ENCODE measurements at regions not wholly inside any gene's neighbourhood (a gene's known extent, or its start where the extent isn't known, plus 50 kb on each side); places are given as distances from the start of the nearest gene placed in this dataset.
A peak's percentile ranks its signal among the peaks of the same experiment; 100 is the strongest.

GRCh38 chr10:55491712-55492111 is 690.7 kb upstream of the PCDH15 start:
- H3K27ac ChIP-seq (replicated peaks in 1 of 4) = no peak overlapping the region
- intact Hi-C loops (cut with DNase I) = no loop called here
- no peaks in the 10 kb centered on the region for H3K4me1 ChIP-seq
- no peaks in the 10 kb centered on the region for H3K9me3 ChIP-seq
- TF ChIP-seq CTCF (IDR thresholded peaks at IDR 0.05) = no peak
- TF ChIP-seq EP300 (IDR thresholded peaks at IDR 0.05) = no peak
- TF ChIP-seq POLR2A (IDR thresholded peaks at IDR 0.05; ENCODE audit: low read depth) = no peak
- no peak for TF ChIP-seq POLR2AphosphoS5 (IDR thresholded peaks at IDR 0.05)
- DNase-seq (ENCODE audit: extremely low spot score) = no peak
- no peaks in the 10 kb centered on the region for H3K36me3 ChIP-seq
- 83% methylated on average over 1 of the region's 1 CpG for WGBS
- no peak overlapping the region for H3K4me3 ChIP-seq
- no peaks in the 10 kb centered on the region for H3K27me3 ChIP-seq

GRCh38 chr10:55485827-55486226 is 684.8 kb upstream of the PCDH15 start:
- DNase-seq (ENCODE audit: extremely low spot score) = no peak
- no peaks in the 10 kb centered on the region for H3K27me3 ChIP-seq
- peaks cover 0 to 8% (median 0%) of the 10 kb centered on the region in 4 donors for H3K9me3 ChIP-seq
- no peaks in the 10 kb centered on the region for H3K4me1 ChIP-seq
- no peak for TF ChIP-seq EP300 (IDR thresholded peaks at IDR 0.05)
- no peak for TF ChIP-seq POLR2A (IDR thresholded peaks at IDR 0.05; ENCODE audit: low read depth)
- no peak for TF ChIP-seq CTCF (IDR thresholded peaks at IDR 0.05)
- no peak for TF ChIP-seq POLR2AphosphoS5 (IDR thresholded peaks at IDR 0.05)
- H3K4me3 ChIP-seq = no peak overlapping the region
- intact Hi-C loops (cut with DNase I) = no loop called here
- no peak overlapping the region for H3K27ac ChIP-seq (replicated peaks in 1 of 4)
- 75% methylated on average over 4 of the region's 4 CpGs for WGBS
- H3K36me3 ChIP-seq = no peaks in the 10 kb centered on the region

GRCh38 chr10:55476129-55476528 is 675.1 kb upstream of the PCDH15 start:
- Histone ChIP-seq H3K4me1 (no peaks in the 10 kb centered on the region), H3K4me3 (no peak overlapping the region), H3K9me3 (peaks cover 0 to 5% (median 1%) of the 10 kb centered on the region in 4 donors), H3K27ac (replicated peaks in 1 of 4) (no peak overlapping the region), H3K36me3 (no peaks in the 10 kb centered on the region), H3K27me3 (no peaks in the 10 kb centered on the region)
- WGBS = 93% methylated on average over 1 of the region's 1 CpG
- TF ChIP-seq CTCF (IDR thresholded peaks at IDR 0.05) = no peak
- no peak for TF ChIP-seq POLR2AphosphoS5 (IDR thresholded peaks at IDR 0.05)
- TF ChIP-seq EP300 (IDR thresholded peaks at IDR 0.05) = no peak
- TF ChIP-seq POLR2A (IDR thresholded peaks at IDR 0.05; ENCODE audit: low read depth) = no peak
- no peak for DNase-seq (ENCODE audit: extremely low spot score)
- intact Hi-C loops (cut with DNase I) = no loop called here

GRCh38 chr10:55474258-55474657 is 673.2 kb upstream of the PCDH15 start:
- no peak overlapping the region for H3K27ac ChIP-seq (replicated peaks in 1 of 4)
- H3K9me3 ChIP-seq = no peaks in the 10 kb centered on the region
- TF ChIP-seq POLR2A (IDR thresholded peaks at IDR 0.05; ENCODE audit: low read depth) (no peak), EP300 (IDR thresholded peaks at IDR 0.05) (no peak)
- no peaks in the 10 kb centered on the region for H3K4me1 ChIP-seq
- intact Hi-C loops (cut with DNase I) = no loop called here
- no peaks in the 10 kb centered on the region for H3K36me3 ChIP-seq
- DNase-seq (ENCODE audit: extremely low spot score) = no peak
- no peak overlapping the region for H3K4me3 ChIP-seq
- no peaks in the 10 kb centered on the region for H3K27me3 ChIP-seq

GRCh38 chr10:55470840-55471239 is 669.8 kb upstream of the PCDH15 start:
- no peak for DNase-seq (ENCODE audit: extremely low spot score)
- WGBS = 90% methylated on average over 1 of the region's 1 CpG
- Histone ChIP-seq H3K27me3 (no peaks in the 10 kb centered on the region), H3K4me3 (no peak overlapping the region), H3K27ac (replicated peaks in 1 of 4) (no peak overlapping the region), H3K4me1 (no peaks in the 10 kb centered on the region), H3K36me3 (no peaks in the 10 kb centered on the region), H3K9me3 (no peaks in the 10 kb centered on the region)
- intact Hi-C loops (cut with DNase I) = no loop called here
- TF ChIP-seq EP300 (IDR thresholded peaks at IDR 0.05) = no peak

GRCh38 chr10:55466806-55467504 is 665.9 kb upstream of the PCDH15 start:
- Histone ChIP-seq H3K27me3 (no peaks in the 10 kb centered on the region), H3K4me1 (no peaks in the 10 kb centered on the region), H3K27ac (replicated peaks in 1 of 4) (peak overlapping the region in 1 of 4 donors; percentile 38), H3K4me3 (no peak overlapping the region), H3K9me3 (no peaks in the 10 kb centered on the region), H3K36me3 (no peaks in the 10 kb centered on the region)
- DNase-seq (ENCODE audit: extremely low spot score) = no peak
- TF ChIP-seq CTCF (IDR thresholded peaks at IDR 0.05) = no peak
- TF ChIP-seq POLR2AphosphoS5 (IDR thresholded peaks at IDR 0.05) = no peak
- TF ChIP-seq EP300 (IDR thresholded peaks at IDR 0.05) = no peak
- no peak for TF ChIP-seq POLR2A (IDR thresholded peaks at IDR 0.05; ENCODE audit: low read depth)
- intact Hi-C loops (cut with DNase I) = no loop called here
- 67% methylated on average over 2 of the region's 2 CpGs for WGBS
